Stimulated activated CD4-positive, alpha-beta T cell treated with anti-CD3 and anti-CD28 coated beads, Interleukin-2, amount 100 ng/mL, for 4 hours (primary cell): ENCODE measurements at regions not wholly inside any gene's neighbourhood (a gene's known extent, or its start where the extent isn't known, plus 50 kb on each side); places are given as distances from the start of the nearest gene placed in this dataset.
"Not testable (repeated sequence)": the region's sequence is repeated elsewhere in the genome, so short reads cannot be mapped to it uniquely, and the experiment has no call there.

Experiments used
- DNase-seq: peaks from one replicate; pipeline ENCODE4 v3.0.0-alpha.2; 2020; ENCODE audit warnings: low read depth

DNA sequence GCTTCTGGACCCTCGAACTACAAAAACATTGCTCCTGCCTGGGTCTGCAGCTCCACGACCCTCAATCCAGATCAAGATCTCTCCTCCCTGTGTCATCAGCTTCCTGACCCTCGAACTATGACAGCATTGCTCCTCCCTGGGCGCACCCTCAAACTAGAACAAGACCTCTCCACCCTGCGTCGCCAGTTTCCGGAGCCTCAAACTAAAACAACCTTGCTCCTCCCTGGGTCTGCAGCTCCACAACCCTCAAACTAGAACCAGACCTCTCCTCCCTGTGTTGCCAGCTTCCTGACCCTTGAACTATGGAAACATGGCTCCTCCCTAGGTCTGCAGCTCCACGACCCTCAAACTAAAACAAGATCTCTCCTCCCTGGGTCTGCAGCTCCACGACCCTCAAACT, 339.7 kb upstream of the SULF2 start:
- no peak for DNase-seq

- DNase-seq, result no peak
These were observed 339.0 kb upstream of the SULF2 start for GRCh38 chr20:48124181-48124782.

- DNase-seq, result no peak
These were observed 334.8 kb upstream of the SULF2 start for GRCh38 chr20:48120120-48120519.

- not testable (repeated sequence) for DNase-seq
These were observed 334.1 kb upstream of the SULF2 start for GRCh38 chr20:48119389-48119788.

DNA sequence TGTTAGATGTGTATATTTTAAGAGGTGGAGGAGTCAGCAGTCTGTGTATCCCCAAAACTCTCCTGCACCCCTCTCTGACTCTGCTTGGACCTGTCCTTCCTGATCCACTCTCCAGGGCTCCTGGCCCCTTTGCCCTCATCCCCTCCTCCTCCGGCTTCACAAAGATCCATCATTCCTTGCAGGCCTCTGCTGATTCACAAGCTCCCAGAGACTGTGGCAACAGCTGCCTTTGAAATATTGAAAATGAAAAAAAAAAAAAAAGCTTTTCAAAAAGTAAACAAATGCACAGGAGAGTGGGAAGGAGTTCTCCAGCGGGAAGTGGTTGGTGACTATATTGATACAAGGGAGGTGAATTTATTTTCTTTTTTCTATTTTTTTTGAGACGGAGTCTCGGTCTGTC, 330.2 kb upstream of the SULF2 start:
- DNase-seq, result no peak

GRCh38 chr20:48107560-48107959, 322.3 kb upstream of the SULF2 start:
- DNase-seq, result no peak

DNA sequence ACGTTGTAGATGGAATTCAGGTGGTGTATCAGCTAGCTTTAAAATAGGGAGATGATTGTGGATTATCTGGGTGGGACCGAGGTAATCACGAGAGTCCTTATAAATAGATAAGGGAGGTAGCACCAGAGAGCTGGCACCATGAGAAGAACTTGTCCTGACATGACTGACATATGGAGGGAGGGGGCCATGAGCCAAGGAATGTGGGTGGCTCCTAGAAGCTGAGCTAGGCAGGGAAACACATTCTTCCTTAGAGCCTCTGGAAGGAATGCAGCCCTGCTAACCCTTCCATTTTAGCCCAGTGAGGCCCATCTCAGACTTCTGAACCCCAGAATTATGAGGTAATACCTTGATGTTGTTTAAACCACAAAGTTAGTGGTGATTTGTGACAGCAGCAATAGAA, 321.1 kb upstream of the SULF2 start:
- DNase-seq, result no peak

DNA sequence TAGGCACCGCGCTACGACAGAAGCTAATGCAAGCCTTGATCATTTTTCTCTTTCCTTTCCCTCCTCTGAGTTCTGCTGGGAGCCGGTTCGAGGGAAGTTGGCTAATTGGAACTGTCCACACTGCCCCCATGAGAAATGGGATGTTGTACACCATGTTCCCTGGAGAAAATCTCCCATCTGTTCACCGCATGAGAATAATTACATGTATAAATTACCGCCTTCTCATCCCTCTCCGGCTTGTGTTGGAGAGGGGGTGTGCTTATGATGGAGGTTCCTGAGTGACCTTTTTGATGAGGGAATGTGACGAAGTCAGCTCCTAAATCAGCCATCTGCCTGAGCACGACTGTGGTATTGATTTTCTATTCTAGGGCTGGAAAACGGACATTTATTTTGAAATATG, 320.2 kb upstream of the SULF2 start:
- DNase-seq, result no peak

DNA sequence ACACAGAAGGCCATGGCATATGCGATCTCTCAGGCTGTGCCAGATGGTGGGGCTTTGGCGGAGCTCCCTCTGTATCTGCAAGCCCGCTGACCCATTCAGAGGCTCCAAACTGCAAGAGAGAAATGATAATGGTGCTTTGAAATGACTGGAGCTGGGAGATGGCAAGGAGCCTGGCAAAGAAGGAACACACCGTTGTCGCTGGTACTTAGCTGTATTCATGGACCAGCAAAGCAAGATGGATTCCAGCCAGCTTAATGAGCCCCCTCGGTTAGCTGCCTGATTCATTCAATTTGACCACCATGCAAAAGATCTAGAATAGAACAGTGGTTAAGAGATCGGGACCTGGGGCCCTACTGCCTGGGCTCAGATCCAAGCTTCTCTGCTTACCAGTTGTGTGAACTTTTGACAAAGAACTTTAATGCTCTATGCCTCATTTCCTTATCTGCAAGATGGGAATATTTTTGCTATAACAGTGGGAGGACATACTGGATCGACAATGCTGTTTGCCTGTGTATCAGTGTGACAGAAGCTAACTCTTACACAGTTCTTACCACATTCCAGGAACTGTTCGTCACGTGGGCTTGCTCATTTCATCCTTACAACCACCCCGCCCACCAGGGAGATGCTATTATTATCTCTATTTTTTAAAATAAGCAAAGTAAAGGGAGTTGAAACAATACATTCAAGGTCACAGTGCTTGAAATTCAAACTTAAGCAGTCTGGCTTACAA, 317.8 kb upstream of the SULF2 start:
- DNase-seq, result no peak

- DNase-seq, result no peak
These were observed 317.0 kb upstream of the SULF2 start for GRCh38 chr20:48102076-48102787.

DNA sequence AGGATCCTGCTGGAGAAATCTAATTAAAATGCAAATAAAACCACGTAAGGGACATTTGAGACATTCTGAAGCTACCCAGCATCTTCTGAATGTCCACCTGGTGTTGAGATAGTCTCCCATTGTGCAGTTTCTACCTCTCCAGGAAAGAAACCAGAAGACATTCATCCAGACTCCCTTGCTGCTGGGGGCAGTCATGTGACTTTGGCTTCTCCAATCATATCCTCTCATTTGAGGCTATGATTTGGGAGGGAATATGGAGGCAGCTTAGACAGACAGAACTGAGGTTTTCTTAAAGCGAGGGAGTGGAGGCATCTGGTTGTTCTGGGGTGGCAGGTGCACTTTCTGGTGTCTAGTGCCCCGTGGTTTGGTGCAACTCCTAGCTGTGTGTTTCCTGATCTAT, 315.2 kb upstream of the SULF2 start:
- DNase-seq, result no peak

GRCh38 chr20:48098866-48099265, 313.6 kb upstream of the SULF2 start:
- no peak for DNase-seq

- DNase-seq, result no peak
These were observed 312.8 kb upstream of the SULF2 start for GRCh38 chr20:48098099-48098498.

- DNase-seq, result no peak
These were observed 311.9 kb upstream of the SULF2 start for GRCh38 chr20:48096957-48097890.

GRCh38 chr20:48096212-48096875, 311.1 kb upstream of the SULF2 start:
- DNase-seq, result no peak

DNA sequence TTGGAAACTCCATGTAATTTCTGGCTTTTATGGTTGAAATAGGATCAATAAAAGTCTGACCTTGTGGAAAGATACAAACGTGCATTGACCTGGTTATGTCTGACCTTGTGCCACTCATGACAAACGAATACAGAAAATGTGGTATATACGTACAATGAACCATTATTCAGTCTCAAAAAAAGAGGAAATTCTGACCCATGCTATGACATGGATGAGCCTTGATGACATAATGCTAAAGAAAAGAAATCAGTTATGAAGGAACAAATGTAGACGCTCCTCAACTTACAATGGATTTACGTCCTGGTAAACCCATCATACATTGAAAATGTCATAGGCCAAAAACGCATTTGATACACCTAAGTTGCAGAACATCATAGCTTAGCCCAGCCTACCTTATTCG, 309.7 kb upstream of the SULF2 start:
- no peak for DNase-seq

- no peak for DNase-seq
These were observed 309.0 kb upstream of the SULF2 start for GRCh38 chr20:48094196-48094749.

DNA sequence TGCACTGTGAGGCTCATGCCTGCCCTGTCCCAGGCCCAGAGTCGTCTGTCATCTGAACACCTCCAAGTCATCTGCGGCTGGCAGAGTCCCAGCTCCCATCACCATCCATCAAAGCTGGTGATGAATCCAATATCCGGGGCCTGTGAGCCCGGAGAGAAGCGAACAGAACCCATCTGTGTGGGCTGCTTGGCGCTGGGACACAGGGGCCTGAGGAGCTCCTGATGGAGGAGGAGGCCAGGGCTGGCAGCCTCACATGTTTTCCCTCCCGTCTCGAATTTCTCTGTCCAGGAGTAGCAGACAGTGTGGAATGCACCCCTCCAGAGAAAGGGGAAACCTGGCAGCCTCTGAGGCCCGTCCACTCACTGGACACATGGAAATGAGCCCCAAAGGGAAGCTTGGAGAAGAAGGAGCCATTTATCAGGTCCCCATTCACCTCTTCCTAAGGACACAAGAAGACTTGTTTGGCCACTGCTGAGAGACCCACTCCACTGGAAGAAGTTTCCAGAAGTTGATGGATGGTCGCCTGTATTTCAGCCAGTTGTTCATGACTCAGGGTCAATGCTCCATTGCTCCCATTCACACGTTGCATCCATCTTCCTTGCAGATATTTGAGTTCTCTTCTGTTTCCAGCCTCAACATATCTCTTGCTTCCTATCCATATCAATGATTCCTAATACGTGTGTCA, 307.5 kb upstream of the SULF2 start:
- no peak for DNase-seq

GRCh38 chr20:48090784-48091183, 305.5 kb upstream of the SULF2 start:
- DNase-seq, result no peak

- no peak for DNase-seq
These were observed 305.0 kb upstream of the SULF2 start for GRCh38 chr20:48090314-48090713.

GRCh38 chr20:48080583-48080982, 295.3 kb upstream of the SULF2 start:
- DNase-seq, result no peak
